ENCODE measurements at regions not wholly inside any gene's neighbourhood (a gene's known extent, or its start where the extent isn't known, plus 50 kb on each side); places are given as distances from the start of the nearest gene placed in this dataset.

DNA sequence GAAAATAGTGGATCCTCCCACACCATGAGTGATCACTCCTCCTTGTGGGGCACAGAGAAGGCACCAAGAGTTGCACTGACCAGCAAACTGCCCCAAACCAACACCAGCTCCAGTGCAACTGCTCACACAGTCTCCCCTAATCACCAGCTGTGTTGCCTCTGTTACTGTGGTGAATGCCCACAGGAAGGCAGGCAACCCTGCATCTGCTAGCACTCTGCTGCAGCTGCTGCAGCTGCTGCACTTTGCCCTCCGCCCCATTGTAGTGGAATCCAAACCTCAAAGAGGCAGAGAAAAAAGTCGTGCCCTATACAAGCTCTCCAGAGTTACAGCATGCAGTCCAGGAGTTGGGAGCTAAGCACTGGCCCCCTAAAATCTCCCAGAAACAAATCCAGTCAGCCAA lies 339.6 kb downstream of the TRIM36 start:
- no peak for DNase-seq (ENCODE audit: low spot score)
- Mint-ChIP-seq H3K27ac (no peak overlapping the region), H3K9me3 (peaks cover 30% of the 10 kb centered on the region), H3K36me3 (peaks cover 12% of the 10 kb centered on the region), H3K4me1 (peaks cover 10% of the 10 kb centered on the region), H3K27me3 (ENCODE audit: low read depth) (peaks cover 4% of the 10 kb centered on the region), H3K4me3 (no peak overlapping the region)
- ChIA-PET POLR2A (no interaction called here), CTCF (no interaction called here)
- no peak; the same call in 1 of the 2 replicates for ATAC-seq
- TF ChIP-seq, protein P1, sequence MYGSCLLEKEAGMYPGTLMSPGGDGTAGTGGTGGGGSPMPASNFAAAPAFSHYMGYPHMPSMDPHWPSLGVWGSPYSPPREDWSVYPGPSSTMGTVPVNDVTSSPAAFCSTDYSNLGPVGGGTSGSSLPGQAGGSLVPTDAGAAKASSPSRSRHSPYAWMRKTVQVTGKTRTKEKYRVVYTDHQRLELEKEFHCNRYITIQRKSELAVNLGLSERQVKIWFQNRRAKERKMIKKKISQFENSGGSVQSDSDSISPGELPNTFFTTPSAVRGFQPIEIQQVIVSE (CRISPR knock-in tag; IDR thresholded peaks at IDR 0.05; ENCODE audit: borderline replicate concordance): no peak
- TF ChIP-seq NR3C1 (CRISPR knock-in tag; conservative IDR thresholded peaks at IDR 0.05; ENCODE audit: low read depth) (no peak), ZBTB21 (CRISPR knock-in tag; IDR thresholded peaks at IDR 0.05; ENCODE audit: borderline replicate concordance) (no peak), OVOL2 (CRISPR knock-in tag; IDR thresholded peaks at IDR 0.05; ENCODE audit: borderline replicate concordance) (no peak), KAT7 (CRISPR knock-in tag; IDR thresholded peaks at IDR 0.05; ENCODE audit: borderline replicate concordance) (no peak), ZNF121 (CRISPR knock-in tag; IDR thresholded peaks at IDR 0.05) (no peak), SOX15 (CRISPR knock-in tag; IDR thresholded peaks at IDR 0.05) (no peak), PRRX2 (CRISPR knock-in tag; IDR thresholded peaks at IDR 0.05) (no peak), ZNF423 (CRISPR knock-in tag; IDR thresholded peaks at IDR 0.05) (no peak), CREM (CRISPR knock-in tag; IDR thresholded peaks at IDR 0.05) (no peak), NR2C2 (CRISPR knock-in tag; IDR thresholded peaks at IDR 0.05) (no peak), NFATC4 (CRISPR knock-in tag; IDR thresholded peaks at IDR 0.05) (no peak), ZNF232 (CRISPR knock-in tag; IDR thresholded peaks at IDR 0.05) (no peak)
- TF ChIP-seq, protein P2, sequence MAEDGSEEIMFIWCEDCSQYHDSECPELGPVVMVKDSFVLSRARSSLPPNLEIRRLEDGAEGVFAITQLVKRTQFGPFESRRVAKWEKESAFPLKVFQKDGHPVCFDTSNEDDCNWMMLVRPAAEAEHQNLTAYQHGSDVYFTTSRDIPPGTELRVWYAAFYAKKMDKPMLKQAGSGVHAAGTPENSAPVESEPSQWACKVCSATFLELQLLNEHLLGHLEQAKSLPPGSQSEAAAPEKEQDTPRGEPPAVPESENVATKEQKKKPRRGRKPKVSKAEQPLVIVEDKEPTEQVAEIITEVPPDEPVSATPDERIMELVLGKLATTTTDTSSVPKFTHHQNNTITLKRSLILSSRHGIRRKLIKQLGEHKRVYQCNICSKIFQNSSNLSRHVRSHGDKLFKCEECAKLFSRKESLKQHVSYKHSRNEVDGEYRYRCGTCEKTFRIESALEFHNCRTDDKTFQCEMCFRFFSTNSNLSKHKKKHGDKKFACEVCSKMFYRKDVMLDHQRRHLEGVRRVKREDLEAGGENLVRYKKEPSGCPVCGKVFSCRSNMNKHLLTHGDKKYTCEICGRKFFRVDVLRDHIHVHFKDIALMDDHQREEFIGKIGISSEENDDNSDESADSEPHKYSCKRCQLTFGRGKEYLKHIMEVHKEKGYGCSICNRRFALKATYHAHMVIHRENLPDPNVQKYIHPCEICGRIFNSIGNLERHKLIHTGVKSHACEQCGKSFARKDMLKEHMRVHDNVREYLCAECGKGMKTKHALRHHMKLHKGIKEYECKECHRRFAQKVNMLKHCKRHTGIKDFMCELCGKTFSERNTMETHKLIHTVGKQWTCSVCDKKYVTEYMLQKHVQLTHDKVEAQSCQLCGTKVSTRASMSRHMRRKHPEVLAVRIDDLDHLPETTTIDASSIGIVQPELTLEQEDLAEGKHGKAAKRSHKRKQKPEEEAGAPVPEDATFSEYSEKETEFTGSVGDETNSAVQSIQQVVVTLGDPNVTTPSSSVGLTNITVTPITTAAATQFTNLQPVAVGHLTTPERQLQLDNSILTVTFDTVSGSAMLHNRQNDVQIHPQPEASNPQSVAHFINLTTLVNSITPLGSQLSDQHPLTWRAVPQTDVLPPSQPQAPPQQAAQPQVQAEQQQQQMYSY (CRISPR knock-in tag; IDR thresholded peaks at IDR 0.05): no peak
- TF ChIP-seq, protein P3, sequence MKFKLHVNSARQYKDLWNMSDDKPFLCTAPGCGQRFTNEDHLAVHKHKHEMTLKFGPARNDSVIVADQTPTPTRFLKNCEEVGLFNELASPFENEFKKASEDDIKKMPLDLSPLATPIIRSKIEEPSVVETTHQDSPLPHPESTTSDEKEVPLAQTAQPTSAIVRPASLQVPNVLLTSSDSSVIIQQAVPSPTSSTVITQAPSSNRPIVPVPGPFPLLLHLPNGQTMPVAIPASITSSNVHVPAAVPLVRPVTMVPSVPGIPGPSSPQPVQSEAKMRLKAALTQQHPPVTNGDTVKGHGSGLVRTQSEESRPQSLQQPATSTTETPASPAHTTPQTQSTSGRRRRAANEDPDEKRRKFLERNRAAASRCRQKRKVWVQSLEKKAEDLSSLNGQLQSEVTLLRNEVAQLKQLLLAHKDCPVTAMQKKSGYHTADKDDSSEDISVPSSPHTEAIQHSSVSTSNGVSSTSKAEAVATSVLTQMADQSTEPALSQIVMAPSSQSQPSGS (CRISPR knock-in tag; IDR thresholded peaks at IDR 0.05; ENCODE audit: borderline replicate concordance, low read depth): no peak
- TF ChIP-seq, protein P4, sequence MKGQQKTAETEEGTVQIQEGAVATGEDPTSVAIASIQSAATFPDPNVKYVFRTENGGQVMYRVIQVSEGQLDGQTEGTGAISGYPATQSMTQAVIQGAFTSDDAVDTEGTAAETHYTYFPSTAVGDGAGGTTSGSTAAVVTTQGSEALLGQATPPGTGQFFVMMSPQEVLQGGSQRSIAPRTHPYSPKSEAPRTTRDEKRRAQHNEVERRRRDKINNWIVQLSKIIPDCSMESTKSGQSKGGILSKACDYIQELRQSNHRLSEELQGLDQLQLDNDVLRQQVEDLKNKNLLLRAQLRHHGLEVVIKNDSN (CRISPR knock-in tag; IDR thresholded peaks at IDR 0.05): no peak
- TF ChIP-seq, protein P5, sequence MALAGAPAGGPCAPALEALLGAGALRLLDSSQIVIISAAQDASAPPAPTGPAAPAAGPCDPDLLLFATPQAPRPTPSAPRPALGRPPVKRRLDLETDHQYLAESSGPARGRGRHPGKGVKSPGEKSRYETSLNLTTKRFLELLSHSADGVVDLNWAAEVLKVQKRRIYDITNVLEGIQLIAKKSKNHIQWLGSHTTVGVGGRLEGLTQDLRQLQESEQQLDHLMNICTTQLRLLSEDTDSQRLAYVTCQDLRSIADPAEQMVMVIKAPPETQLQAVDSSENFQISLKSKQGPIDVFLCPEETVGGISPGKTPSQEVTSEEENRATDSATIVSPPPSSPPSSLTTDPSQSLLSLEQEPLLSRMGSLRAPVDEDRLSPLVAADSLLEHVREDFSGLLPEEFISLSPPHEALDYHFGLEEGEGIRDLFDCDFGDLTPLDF (CRISPR knock-in tag; IDR thresholded peaks at IDR 0.05): no peak
- TF ChIP-seq, protein P6, sequence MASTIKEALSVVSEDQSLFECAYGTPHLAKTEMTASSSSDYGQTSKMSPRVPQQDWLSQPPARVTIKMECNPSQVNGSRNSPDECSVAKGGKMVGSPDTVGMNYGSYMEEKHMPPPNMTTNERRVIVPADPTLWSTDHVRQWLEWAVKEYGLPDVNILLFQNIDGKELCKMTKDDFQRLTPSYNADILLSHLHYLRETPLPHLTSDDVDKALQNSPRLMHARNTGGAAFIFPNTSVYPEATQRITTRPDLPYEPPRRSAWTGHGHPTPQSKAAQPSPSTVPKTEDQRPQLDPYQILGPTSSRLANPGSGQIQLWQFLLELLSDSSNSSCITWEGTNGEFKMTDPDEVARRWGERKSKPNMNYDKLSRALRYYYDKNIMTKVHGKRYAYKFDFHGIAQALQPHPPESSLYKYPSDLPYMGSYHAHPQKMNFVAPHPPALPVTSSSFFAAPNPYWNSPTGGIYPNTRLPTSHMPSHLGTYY (CRISPR knock-in tag; IDR thresholded peaks at IDR 0.05): no peak
- TF ChIP-seq, protein P7, sequence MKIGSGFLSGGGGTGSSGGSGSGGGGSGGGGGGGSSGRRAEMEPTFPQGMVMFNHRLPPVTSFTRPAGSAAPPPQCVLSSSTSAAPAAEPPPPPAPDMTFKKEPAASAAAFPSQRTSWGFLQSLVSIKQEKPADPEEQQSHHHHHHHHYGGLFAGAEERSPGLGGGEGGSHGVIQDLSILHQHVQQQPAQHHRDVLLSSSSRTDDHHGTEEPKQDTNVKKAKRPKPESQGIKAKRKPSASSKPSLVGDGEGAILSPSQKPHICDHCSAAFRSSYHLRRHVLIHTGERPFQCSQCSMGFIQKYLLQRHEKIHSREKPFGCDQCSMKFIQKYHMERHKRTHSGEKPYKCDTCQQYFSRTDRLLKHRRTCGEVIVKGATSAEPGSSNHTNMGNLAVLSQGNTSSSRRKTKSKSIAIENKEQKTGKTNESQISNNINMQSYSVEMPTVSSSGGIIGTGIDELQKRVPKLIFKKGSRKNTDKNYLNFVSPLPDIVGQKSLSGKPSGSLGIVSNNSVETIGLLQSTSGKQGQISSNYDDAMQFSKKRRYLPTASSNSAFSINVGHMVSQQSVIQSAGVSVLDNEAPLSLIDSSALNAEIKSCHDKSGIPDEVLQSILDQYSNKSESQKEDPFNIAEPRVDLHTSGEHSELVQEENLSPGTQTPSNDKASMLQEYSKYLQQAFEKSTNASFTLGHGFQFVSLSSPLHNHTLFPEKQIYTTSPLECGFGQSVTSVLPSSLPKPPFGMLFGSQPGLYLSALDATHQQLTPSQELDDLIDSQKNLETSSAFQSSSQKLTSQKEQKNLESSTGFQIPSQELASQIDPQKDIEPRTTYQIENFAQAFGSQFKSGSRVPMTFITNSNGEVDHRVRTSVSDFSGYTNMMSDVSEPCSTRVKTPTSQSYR (CRISPR knock-in tag; IDR thresholded peaks at IDR 0.05): no peak
- TF ChIP-seq, protein P8, sequence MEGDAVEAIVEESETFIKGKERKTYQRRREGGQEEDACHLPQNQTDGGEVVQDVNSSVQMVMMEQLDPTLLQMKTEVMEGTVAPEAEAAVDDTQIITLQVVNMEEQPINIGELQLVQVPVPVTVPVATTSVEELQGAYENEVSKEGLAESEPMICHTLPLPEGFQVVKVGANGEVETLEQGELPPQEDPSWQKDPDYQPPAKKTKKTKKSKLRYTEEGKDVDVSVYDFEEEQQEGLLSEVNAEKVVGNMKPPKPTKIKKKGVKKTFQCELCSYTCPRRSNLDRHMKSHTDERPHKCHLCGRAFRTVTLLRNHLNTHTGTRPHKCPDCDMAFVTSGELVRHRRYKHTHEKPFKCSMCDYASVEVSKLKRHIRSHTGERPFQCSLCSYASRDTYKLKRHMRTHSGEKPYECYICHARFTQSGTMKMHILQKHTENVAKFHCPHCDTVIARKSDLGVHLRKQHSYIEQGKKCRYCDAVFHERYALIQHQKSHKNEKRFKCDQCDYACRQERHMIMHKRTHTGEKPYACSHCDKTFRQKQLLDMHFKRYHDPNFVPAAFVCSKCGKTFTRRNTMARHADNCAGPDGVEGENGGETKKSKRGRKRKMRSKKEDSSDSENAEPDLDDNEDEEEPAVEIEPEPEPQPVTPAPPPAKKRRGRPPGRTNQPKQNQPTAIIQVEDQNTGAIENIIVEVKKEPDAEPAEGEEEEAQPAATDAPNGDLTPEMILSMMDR (IDR thresholded peaks at IDR 0.05): no peak
